Loucy (cell line): ENCODE measurements at regions not wholly inside any gene's neighbourhood (a gene's known extent, or its start where the extent isn't known, plus 50 kb on each side); places are given as distances from the start of the nearest gene placed in this dataset.

Source experiments
- EZH2phosphoT487 ChIP-seq: fragments of 200-600 bp; IDR thresholded peaks from 2 replicates; pipeline ENCODE4 v1.6.1; 2018; ENCODE audit warnings: antibody characterized with exemption, mild to moderate bottlenecking, moderate library complexity, borderline replicate concordance
- TF ChIP-seq, protein P1 (sequence below): fragments of 200-600 bp; sonication (generic); conservative IDR thresholded peaks from 2 replicates; pipeline ENCODE4 v1.5.1; 2014; ENCODE audit warnings: mild to moderate bottlenecking, antibody characterized with exemption, low read length

- TF ChIP-seq, protein P1, sequence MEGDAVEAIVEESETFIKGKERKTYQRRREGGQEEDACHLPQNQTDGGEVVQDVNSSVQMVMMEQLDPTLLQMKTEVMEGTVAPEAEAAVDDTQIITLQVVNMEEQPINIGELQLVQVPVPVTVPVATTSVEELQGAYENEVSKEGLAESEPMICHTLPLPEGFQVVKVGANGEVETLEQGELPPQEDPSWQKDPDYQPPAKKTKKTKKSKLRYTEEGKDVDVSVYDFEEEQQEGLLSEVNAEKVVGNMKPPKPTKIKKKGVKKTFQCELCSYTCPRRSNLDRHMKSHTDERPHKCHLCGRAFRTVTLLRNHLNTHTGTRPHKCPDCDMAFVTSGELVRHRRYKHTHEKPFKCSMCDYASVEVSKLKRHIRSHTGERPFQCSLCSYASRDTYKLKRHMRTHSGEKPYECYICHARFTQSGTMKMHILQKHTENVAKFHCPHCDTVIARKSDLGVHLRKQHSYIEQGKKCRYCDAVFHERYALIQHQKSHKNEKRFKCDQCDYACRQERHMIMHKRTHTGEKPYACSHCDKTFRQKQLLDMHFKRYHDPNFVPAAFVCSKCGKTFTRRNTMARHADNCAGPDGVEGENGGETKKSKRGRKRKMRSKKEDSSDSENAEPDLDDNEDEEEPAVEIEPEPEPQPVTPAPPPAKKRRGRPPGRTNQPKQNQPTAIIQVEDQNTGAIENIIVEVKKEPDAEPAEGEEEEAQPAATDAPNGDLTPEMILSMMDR: no peak
- TF ChIP-seq EZH2phosphoT487: no peak
Observed at GRCh38 chr2:21559351-21559750, 435.6 kb downstream of the TDRD15 start.
